ENCODE measurements at regions not wholly inside any gene's neighbourhood (a gene's known extent, or its start where the extent isn't known, plus 50 kb on each side); places are given as distances from the start of the nearest gene placed in this dataset.

DNA sequence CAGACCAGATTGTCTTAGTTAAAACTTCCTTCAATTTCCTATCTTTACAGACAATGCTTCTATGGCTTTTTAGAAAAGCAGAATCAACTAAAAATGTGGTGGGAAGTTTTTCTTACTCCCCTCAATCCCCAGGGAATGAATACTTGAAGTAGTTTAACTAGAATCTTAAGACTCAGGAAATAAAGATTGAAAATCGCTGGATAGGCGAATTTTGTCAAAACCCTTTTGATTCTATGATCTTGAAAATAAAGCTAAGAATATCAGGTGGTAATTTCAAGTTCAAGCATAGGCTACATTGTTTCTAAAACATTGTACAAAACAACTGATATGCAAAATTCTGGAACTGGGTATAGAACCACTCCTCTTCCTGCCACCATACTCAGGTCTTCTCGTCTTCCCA, 276.5 kb upstream of the GK2 start:
- 66 to 73% methylated on average over 3 of the region's 3 CpGs for WGBS, 2 experiments (ENCODE audit: low coverage in 1 of 2, low lambda C conversion rate in 2 of 2, missing lambda C conversion rate in 2 of 2)
- H3K4me1 ChIP-seq (ENCODE audit: insufficient read depth): no peaks in the 10 kb centered on the region
- DNase-seq: no peak
- H3K27me3 ChIP-seq (replicated peaks; ENCODE audit: insufficient read depth): no peaks in the 10 kb centered on the region
- H3K4me2 ChIP-seq (ENCODE audit: unreplicated experiment): no peak overlapping the region
- TF ChIP-seq EZH2 (IDR thresholded peaks at IDR 0.05; ENCODE audit: insufficient read depth, poor library complexity, severe bottlenecking) (no peak), EZH2phosphoT487 (IDR thresholded peaks at IDR 0.05; ENCODE audit: insufficient read depth, low read depth) (no peak)
- H3F3A ChIP-seq (ENCODE audit: insufficient read depth): no peaks in the 10 kb centered on the region
- H2AFZ ChIP-seq: no peak overlapping the region
- no peaks in the 10 kb centered on the region for H3K9me3 ChIP-seq (ENCODE audit: low read depth)
- no peak overlapping the region for H3K4me3 ChIP-seq
- no peak overlapping the region for H3K9ac ChIP-seq
- H4K20me1 ChIP-seq (ENCODE audit: insufficient read depth): no peaks in the 10 kb centered on the region
- H3K9me2 ChIP-seq (ENCODE audit: insufficient read depth): no peaks in the 10 kb centered on the region
- H3K79me2 ChIP-seq (ENCODE audit: insufficient read depth): no peaks in the 10 kb centered on the region
- in situ Hi-C loops (cut with MboI): no loop called here
- H3K27ac ChIP-seq: no peak overlapping the region
- H3K36me3 ChIP-seq (ENCODE audit: low read depth): no peaks in the 10 kb centered on the region

DNA sequence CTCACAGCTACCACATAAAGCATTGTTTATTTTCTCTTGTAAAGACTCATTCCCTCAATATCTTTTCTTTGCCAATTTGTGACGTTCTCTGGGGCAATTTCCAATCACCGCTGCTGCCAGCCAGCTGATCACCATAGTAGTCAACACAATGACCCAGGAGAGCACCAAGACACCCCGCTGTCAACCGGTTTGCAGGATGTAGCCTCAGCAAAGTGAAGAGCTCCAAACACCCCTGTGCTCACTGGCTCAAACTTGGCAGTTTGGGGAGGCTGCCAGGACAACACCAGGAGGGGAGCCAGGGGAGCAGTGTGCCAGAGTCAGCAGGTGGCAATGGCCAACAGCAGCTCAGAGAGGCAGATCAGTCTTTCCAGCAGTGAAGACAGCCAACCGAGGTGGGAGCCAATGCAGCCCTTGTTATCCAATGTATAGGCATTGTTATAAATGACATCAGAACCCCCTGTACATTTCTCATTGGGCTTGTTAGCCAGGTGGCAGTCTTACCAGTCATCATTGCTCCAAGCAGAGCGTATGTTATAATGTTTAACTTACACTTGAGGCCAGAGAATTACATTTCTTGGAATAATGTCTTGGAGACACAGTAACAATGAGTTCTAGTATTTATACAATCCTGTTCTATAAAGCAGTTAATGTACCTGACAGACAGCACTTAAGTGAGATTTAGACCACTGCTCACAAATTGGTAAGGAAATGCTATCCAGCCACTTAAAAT, 274.9 kb upstream of the GK2 start:
- no peak for DNase-seq
- Histone ChIP-seq H3F3A (ENCODE audit: insufficient read depth) (no peaks in the 10 kb centered on the region), H3K9me2 (ENCODE audit: insufficient read depth) (no peaks in the 10 kb centered on the region), H4K20me1 (ENCODE audit: insufficient read depth) (no peaks in the 10 kb centered on the region), H3K9ac (no peak overlapping the region), H3K36me3 (ENCODE audit: low read depth) (no peaks in the 10 kb centered on the region), H3K9me3 (ENCODE audit: low read depth) (no peaks in the 10 kb centered on the region), H3K27ac (no peak overlapping the region), H3K4me2 (ENCODE audit: unreplicated experiment) (no peak overlapping the region), H2AFZ (no peak overlapping the region), H3K4me1 (ENCODE audit: insufficient read depth) (no peaks in the 10 kb centered on the region), H3K4me3 (no peak overlapping the region), H3K27me3 (replicated peaks; ENCODE audit: insufficient read depth) (no peaks in the 10 kb centered on the region), H3K79me2 (ENCODE audit: insufficient read depth) (no peaks in the 10 kb centered on the region)
- TF ChIP-seq EZH2 (IDR thresholded peaks at IDR 0.05; ENCODE audit: insufficient read depth, poor library complexity, severe bottlenecking) (no peak), EZH2phosphoT487 (IDR thresholded peaks at IDR 0.05; ENCODE audit: insufficient read depth, low read depth) (no peak)
- in situ Hi-C loops (cut with MboI): no loop called here
- 29 to 40% methylated on average over 6 of the region's 6 CpGs for WGBS, 2 experiments (ENCODE audit: low coverage in 1 of 2, low lambda C conversion rate in 2 of 2, missing lambda C conversion rate in 2 of 2)

DNA sequence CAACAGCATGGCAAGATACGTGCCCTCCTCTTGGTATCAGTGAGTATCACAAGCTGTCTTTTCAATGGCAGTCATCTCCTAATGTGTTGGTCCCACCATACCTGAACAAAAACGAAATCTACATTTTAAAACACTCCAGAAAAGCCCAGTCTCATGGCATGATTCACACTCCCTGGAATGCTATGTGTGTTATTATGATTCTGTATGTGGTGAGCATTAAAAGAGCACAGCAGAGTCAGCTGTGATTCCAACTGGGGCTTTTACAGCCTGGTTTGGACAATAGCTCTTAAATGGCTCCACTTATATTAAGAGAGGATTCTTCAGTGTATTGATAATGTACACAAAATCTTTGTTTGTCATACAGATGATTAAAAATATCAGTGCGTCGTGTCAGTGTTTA, 274.1 kb upstream of the GK2 start:
- DNase-seq: peak; percentile 2
- Histone ChIP-seq H3K4me2 (ENCODE audit: unreplicated experiment) (no peak overlapping the region), H3K9me3 (ENCODE audit: low read depth) (no peaks in the 10 kb centered on the region), H2AFZ (no peak overlapping the region), H3K36me3 (ENCODE audit: low read depth) (no peaks in the 10 kb centered on the region), H3K4me1 (ENCODE audit: insufficient read depth) (no peaks in the 10 kb centered on the region), H3K27me3 (replicated peaks; ENCODE audit: insufficient read depth) (no peaks in the 10 kb centered on the region), H4K20me1 (ENCODE audit: insufficient read depth) (no peaks in the 10 kb centered on the region), H3K4me3 (no peak overlapping the region), H3F3A (ENCODE audit: insufficient read depth) (no peaks in the 10 kb centered on the region), H3K9me2 (ENCODE audit: insufficient read depth) (no peaks in the 10 kb centered on the region), H3K27ac (no peak overlapping the region), H3K9ac (no peak overlapping the region), H3K79me2 (ENCODE audit: insufficient read depth) (no peaks in the 10 kb centered on the region)
- no peak for TF ChIP-seq EZH2 (IDR thresholded peaks at IDR 0.05; ENCODE audit: insufficient read depth, poor library complexity, severe bottlenecking)
- no peak for TF ChIP-seq EZH2phosphoT487 (IDR thresholded peaks at IDR 0.05; ENCODE audit: insufficient read depth, low read depth)
- in situ Hi-C loops (cut with MboI): no loop called here
- 57 to 70% methylated on average over 4 of the region's 4 CpGs for WGBS, 2 experiments (ENCODE audit: low coverage in 1 of 2, low lambda C conversion rate in 2 of 2, missing lambda C conversion rate in 2 of 2)

DNA sequence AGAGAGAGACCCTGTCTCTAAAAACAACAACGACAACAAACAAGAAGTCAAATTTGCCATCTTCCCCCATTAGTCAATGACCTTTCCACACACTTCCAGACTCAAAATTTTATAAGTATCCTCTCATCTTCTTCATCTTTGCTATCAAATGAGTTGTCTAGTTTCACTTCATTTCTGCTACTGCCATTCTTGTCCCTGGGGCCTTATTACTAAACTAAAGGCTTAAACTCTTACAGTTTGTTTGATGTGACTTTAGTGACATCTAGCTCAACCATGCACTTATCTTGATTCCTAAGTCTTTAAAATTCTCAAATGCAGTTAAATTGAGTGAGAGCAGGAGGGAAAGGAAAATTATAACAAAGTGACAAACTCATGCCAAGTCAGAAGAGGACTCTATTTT, 271.8 kb upstream of the GK2 start:
- H3F3A ChIP-seq (ENCODE audit: insufficient read depth): no peaks in the 10 kb centered on the region
- no peaks in the 10 kb centered on the region for H4K20me1 ChIP-seq (ENCODE audit: insufficient read depth)
- no peaks in the 10 kb centered on the region for H3K4me1 ChIP-seq (ENCODE audit: insufficient read depth)
- no peak overlapping the region for H3K4me2 ChIP-seq (ENCODE audit: unreplicated experiment)
- in situ Hi-C loops (cut with MboI): no loop called here
- no peaks in the 10 kb centered on the region for H3K9me2 ChIP-seq (ENCODE audit: insufficient read depth)
- no peaks in the 10 kb centered on the region for H3K36me3 ChIP-seq (ENCODE audit: low read depth)
- no peaks in the 10 kb centered on the region for H3K9me3 ChIP-seq (ENCODE audit: low read depth)
- H3K79me2 ChIP-seq (ENCODE audit: insufficient read depth): no peaks in the 10 kb centered on the region
- H2AFZ ChIP-seq: no peak overlapping the region
- no peak overlapping the region for H3K27ac ChIP-seq
- TF ChIP-seq EZH2phosphoT487 (IDR thresholded peaks at IDR 0.05; ENCODE audit: insufficient read depth, low read depth) (no peak), EZH2 (IDR thresholded peaks at IDR 0.05; ENCODE audit: insufficient read depth, poor library complexity, severe bottlenecking) (no peak)
- no peak for DNase-seq
- 32 to 50% methylated on average over 1 of the region's 1 CpG for WGBS, 2 experiments (ENCODE audit: low coverage in 1 of 2, low lambda C conversion rate in 2 of 2, missing lambda C conversion rate in 2 of 2)
- H3K4me3 ChIP-seq: no peak overlapping the region
- no peaks in the 10 kb centered on the region for H3K27me3 ChIP-seq (replicated peaks; ENCODE audit: insufficient read depth)
- no peak overlapping the region for H3K9ac ChIP-seq
